ENCODE measurements at regions not wholly inside any gene's neighbourhood (a gene's known extent, or its start where the extent isn't known, plus 50 kb on each side); places are given as distances from the start of the nearest gene placed in this dataset.
"Not testable (repeated sequence)": the region's sequence is repeated elsewhere in the genome, so short reads cannot be mapped to it uniquely, and the experiment has no call there.

GRCh38 chr1:29392486-29393450 is 156.4 kb downstream of the PTPRU start:
- TF ChIP-seq POLR2A (IDR thresholded peaks at IDR 0.05; ENCODE audit: low read length), result no peak
- no peak for TF ChIP-seq GATA1 (IDR thresholded peaks at IDR 0.05; ENCODE audit: low read depth, low read length)
- no peak for DNase-seq

- TF ChIP-seq POLR2A (IDR thresholded peaks at IDR 0.05; ENCODE audit: low read length) (no peak), GATA1 (IDR thresholded peaks at IDR 0.05; ENCODE audit: low read depth, low read length) (no peak)
- no peak for DNase-seq
Observed at GRCh38 chr1:29392036-29392435, 155.7 kb downstream of the PTPRU start.

- TF ChIP-seq GATA1 (IDR thresholded peaks at IDR 0.05; ENCODE audit: low read depth, low read length) (no peak), POLR2A (IDR thresholded peaks at IDR 0.05; ENCODE audit: low read length) (no peak)
- DNase-seq, result no peak
Observed at GRCh38 chr1:29391362-29391880, 155.1 kb downstream of the PTPRU start.

GRCh38 chr1:29390491-29391361 is 154.4 kb downstream of the PTPRU start:
- DNase-seq, result no peak
- TF ChIP-seq GATA1 (IDR thresholded peaks at IDR 0.05; ENCODE audit: low read depth, low read length) (no peak), POLR2A (IDR thresholded peaks at IDR 0.05; ENCODE audit: low read length) (no peak)

- no peak for TF ChIP-seq POLR2A (IDR thresholded peaks at IDR 0.05; ENCODE audit: low read length)
- TF ChIP-seq GATA1 (IDR thresholded peaks at IDR 0.05; ENCODE audit: low read depth, low read length), result no peak
- DNase-seq, result no peak
Observed at GRCh38 chr1:29390075-29390474, 153.8 kb downstream of the PTPRU start.

GRCh38 chr1:29389533-29390041 is 153.3 kb downstream of the PTPRU start:
- no peak for TF ChIP-seq GATA1 (IDR thresholded peaks at IDR 0.05; ENCODE audit: low read depth, low read length)
- TF ChIP-seq POLR2A (IDR thresholded peaks at IDR 0.05; ENCODE audit: low read length), result no peak
- no peak for DNase-seq

GRCh38 chr1:29388884-29389283 is 152.6 kb downstream of the PTPRU start:
- DNase-seq, result no peak
- no peak for TF ChIP-seq POLR2A (IDR thresholded peaks at IDR 0.05; ENCODE audit: low read length)
- TF ChIP-seq GATA1 (IDR thresholded peaks at IDR 0.05; ENCODE audit: low read depth, low read length), result no peak

GRCh38 chr1:29388170-29388569 is 151.8 kb downstream of the PTPRU start:
- no peak for TF ChIP-seq GATA1 (IDR thresholded peaks at IDR 0.05; ENCODE audit: low read depth, low read length)
- no peak for TF ChIP-seq POLR2A (IDR thresholded peaks at IDR 0.05; ENCODE audit: low read length)
- no peak for DNase-seq

- DNase-seq, result no peak
- TF ChIP-seq POLR2A (IDR thresholded peaks at IDR 0.05; ENCODE audit: low read length) (no peak), GATA1 (IDR thresholded peaks at IDR 0.05; ENCODE audit: low read depth, low read length) (no peak)
Observed at GRCh38 chr1:29387210-29387609, 150.9 kb downstream of the PTPRU start.

GRCh38 chr1:29386453-29386852 is 150.1 kb downstream of the PTPRU start:
- DNase-seq, result not testable (repeated sequence)

- DNase-seq, result no peak
- TF ChIP-seq POLR2A (IDR thresholded peaks at IDR 0.05; ENCODE audit: low read length) (no peak), GATA1 (IDR thresholded peaks at IDR 0.05; ENCODE audit: low read depth, low read length) (no peak)
Observed at GRCh38 chr1:29385966-29386365, 149.6 kb downstream of the PTPRU start.

GRCh38 chr1:29384496-29385015 is 148.2 kb downstream of the PTPRU start:
- TF ChIP-seq GATA1 (IDR thresholded peaks at IDR 0.05; ENCODE audit: low read depth, low read length) (no peak), POLR2A (IDR thresholded peaks at IDR 0.05; ENCODE audit: low read length) (no peak)
- no peak for DNase-seq

- no peak for DNase-seq
- TF ChIP-seq GATA1 (IDR thresholded peaks at IDR 0.05; ENCODE audit: low read depth, low read length) (no peak), POLR2A (IDR thresholded peaks at IDR 0.05; ENCODE audit: low read length) (no peak)
Observed at GRCh38 chr1:29383746-29384371, 147.5 kb downstream of the PTPRU start.

Measured in erythroblast (primary cell).